IMR-90 (cell line): ENCODE measurements at regions not wholly inside any gene's neighbourhood (a gene's known extent, or its start where the extent isn't known, plus 50 kb on each side); places are given as distances from the start of the nearest gene placed in this dataset.

Source experiments
- BHLHE40 ChIP-seq: fragments of 150-350 bp; IDR thresholded peaks from 2 replicates; pipeline ENCODE4 v1.6.1; 2016; ENCODE audit warnings: mild to moderate bottlenecking, low read depth, low read length
- CTCF ChIP-seq: conservative IDR thresholded peaks from 2 replicates; pipeline ENCODE4 v1.5.1; 2012; ENCODE audit warnings: mild to moderate bottlenecking, low read depth, low read length, improper control_type of control experiment
- FOS ChIP-seq: fragments of 150-350 bp; IDR thresholded peaks from 2 replicates; pipeline ENCODE4 v1.6.1; 2016; ENCODE audit warnings: low read depth, low read length
- MAFK ChIP-seq: IDR thresholded peaks from 2 replicates; pipeline ENCODE4 v1.6.1; 2012; ENCODE audit warnings: low read depth, low read length, improper control_type of control experiment
- MAZ ChIP-seq: IDR thresholded peaks from 2 replicates; pipeline ENCODE4 v1.6.1; 2012; ENCODE audit warnings: low read depth, mild to moderate bottlenecking, low read length, improper control_type of control experiment, moderate library complexity, borderline replicate concordance
- MXI1 ChIP-seq: IDR thresholded peaks from 2 replicates; pipeline ENCODE4 v1.6.1; 2012; ENCODE audit warnings: low read depth, mild to moderate bottlenecking, low read length, moderate library complexity, borderline replicate concordance
- POLR2A ChIP-seq: IDR thresholded peaks from 2 replicates; pipeline ENCODE4 v1.6.1; 2012; ENCODE audit warnings: mild to moderate bottlenecking, low read depth, low read length
- RAD21 ChIP-seq: IDR thresholded peaks from 2 replicates; pipeline ENCODE4 v1.6.1; 2012; ENCODE audit warnings: low read length, improper control_type of control experiment
- RFX5 ChIP-seq: IDR thresholded peaks from 2 replicates; pipeline ENCODE4 v1.8.0; 2012; ENCODE audit warnings: low read depth, mild to moderate bottlenecking, low read length, moderate library complexity
- SMC3 ChIP-seq: fragments of 150-350 bp; IDR thresholded peaks from 2 replicates; pipeline ENCODE4 v1.6.1; 2016; ENCODE audit warnings: low read depth, mild to moderate bottlenecking, antibody characterized with exemption, low read length, moderate library complexity
- TF ChIP-seq, protein P1 (sequence below): fragments of 150-350 bp; IDR thresholded peaks from 2 replicates; pipeline ENCODE4 v1.6.1; 2017; ENCODE audit warnings: mild to moderate bottlenecking, antibody characterized with exemption, low read length, low read depth
- TF ChIP-seq, protein P2 (sequence below): fragments of 150-350 bp; IDR thresholded peaks from 2 replicates; pipeline ENCODE4 v1.6.1; 2016; ENCODE audit warnings: low read depth, mild to moderate bottlenecking, low read length, moderate library complexity, borderline replicate concordance

GRCh38 chr15:31503758-31504461, 177.3 kb downstream of the KLF13 start:
- TF ChIP-seq CTCF (no peak), POLR2A (no peak), SMC3 (no peak), RAD21 (no peak), RFX5 (no peak), MAZ (no peak), FOS (no peak), MAFK (no peak), BHLHE40 (no peak), MXI1 (no peak)
- TF ChIP-seq, protein P1, sequence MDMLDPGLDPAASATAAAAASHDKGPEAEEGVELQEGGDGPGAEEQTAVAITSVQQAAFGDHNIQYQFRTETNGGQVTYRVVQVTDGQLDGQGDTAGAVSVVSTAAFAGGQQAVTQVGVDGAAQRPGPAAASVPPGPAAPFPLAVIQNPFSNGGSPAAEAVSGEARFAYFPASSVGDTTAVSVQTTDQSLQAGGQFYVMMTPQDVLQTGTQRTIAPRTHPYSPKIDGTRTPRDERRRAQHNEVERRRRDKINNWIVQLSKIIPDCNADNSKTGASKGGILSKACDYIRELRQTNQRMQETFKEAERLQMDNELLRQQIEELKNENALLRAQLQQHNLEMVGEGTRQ, result no peak
- TF ChIP-seq, protein P2, sequence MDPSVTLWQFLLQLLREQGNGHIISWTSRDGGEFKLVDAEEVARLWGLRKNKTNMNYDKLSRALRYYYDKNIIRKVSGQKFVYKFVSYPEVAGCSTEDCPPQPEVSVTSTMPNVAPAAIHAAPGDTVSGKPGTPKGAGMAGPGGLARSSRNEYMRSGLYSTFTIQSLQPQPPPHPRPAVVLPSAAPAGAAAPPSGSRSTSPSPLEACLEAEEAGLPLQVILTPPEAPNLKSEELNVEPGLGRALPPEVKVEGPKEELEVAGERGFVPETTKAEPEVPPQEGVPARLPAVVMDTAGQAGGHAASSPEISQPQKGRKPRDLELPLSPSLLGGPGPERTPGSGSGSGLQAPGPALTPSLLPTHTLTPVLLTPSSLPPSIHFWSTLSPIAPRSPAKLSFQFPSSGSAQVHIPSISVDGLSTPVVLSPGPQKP, result no peak
